ENCODE measurements at regions not wholly inside any gene's neighbourhood (a gene's known extent, or its start where the extent isn't known, plus 50 kb on each side); places are given as distances from the start of the nearest gene placed in this dataset.

DNA sequence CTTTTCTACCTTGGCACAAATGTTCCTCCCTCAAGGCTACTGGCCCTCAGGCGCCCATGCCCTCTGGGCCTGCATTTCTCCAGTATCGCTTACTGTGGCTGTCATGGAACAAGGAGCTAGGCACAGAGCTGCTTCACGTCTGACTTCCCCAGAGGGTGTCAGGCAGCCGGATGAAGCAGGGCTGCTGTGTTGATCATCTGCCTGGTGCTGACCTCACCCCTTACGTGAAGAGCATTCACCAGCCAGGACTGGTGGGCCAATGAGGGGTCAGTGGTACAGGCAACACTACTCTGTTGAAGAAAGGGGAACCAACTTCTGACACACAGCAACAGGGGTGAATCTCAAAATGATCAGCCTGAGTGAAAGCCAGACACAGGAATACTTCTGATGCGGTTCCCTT lies 215.5 kb upstream of the GALNT2 start:
- Histone ChIP-seq H3K4me1 (ENCODE audit: insufficient read depth, poor library complexity, severe bottlenecking) (no peaks in the 10 kb centered on the region), H3K27me3 (ENCODE audit: insufficient read depth, poor library complexity, severe bottlenecking) (no peaks in the 10 kb centered on the region), H3K9me3 (ENCODE audit: severe bottlenecking) (no peaks in the 10 kb centered on the region), H3K27ac (ENCODE audit: poor library complexity, severe bottlenecking) (no peak overlapping the region), H3K36me3 (ENCODE audit: low read depth) (no peaks in the 10 kb centered on the region), H3K4me3 (ENCODE audit: severe bottlenecking) (no peak overlapping the region)
- DNase-seq (ENCODE audit: low spot score) (no peak), ATAC-seq (ENCODE audit: low read depth) (no peak)
- TF ChIP-seq, protein P1, sequence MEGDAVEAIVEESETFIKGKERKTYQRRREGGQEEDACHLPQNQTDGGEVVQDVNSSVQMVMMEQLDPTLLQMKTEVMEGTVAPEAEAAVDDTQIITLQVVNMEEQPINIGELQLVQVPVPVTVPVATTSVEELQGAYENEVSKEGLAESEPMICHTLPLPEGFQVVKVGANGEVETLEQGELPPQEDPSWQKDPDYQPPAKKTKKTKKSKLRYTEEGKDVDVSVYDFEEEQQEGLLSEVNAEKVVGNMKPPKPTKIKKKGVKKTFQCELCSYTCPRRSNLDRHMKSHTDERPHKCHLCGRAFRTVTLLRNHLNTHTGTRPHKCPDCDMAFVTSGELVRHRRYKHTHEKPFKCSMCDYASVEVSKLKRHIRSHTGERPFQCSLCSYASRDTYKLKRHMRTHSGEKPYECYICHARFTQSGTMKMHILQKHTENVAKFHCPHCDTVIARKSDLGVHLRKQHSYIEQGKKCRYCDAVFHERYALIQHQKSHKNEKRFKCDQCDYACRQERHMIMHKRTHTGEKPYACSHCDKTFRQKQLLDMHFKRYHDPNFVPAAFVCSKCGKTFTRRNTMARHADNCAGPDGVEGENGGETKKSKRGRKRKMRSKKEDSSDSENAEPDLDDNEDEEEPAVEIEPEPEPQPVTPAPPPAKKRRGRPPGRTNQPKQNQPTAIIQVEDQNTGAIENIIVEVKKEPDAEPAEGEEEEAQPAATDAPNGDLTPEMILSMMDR (IDR thresholded peaks at IDR 0.05; ENCODE audit: poor library complexity, severe bottlenecking), result no peak

- ATAC-seq (ENCODE audit: low read depth) (no peak), DNase-seq (ENCODE audit: low spot score) (no peak)
- Histone ChIP-seq H3K27me3 (ENCODE audit: insufficient read depth, poor library complexity, severe bottlenecking) (no peaks in the 10 kb centered on the region), H3K4me1 (ENCODE audit: insufficient read depth, poor library complexity, severe bottlenecking) (no peaks in the 10 kb centered on the region), H3K9me3 (ENCODE audit: severe bottlenecking) (no peaks in the 10 kb centered on the region), H3K27ac (ENCODE audit: poor library complexity, severe bottlenecking) (no peak overlapping the region), H3K36me3 (ENCODE audit: low read depth) (no peaks in the 10 kb centered on the region), H3K4me3 (ENCODE audit: severe bottlenecking) (no peak overlapping the region)
- TF ChIP-seq, protein P1 (IDR thresholded peaks at IDR 0.05; ENCODE audit: poor library complexity, severe bottlenecking), result no peak
Measured at GRCh38 chr1:229853751-229854150, 213.3 kb upstream of the GALNT2 start.

- no peak overlapping the region for H3K4me3 ChIP-seq (ENCODE audit: severe bottlenecking)
- H3K27me3 ChIP-seq (ENCODE audit: insufficient read depth, poor library complexity, severe bottlenecking), result no peaks in the 10 kb centered on the region
- no peaks in the 10 kb centered on the region for H3K4me1 ChIP-seq (ENCODE audit: insufficient read depth, poor library complexity, severe bottlenecking)
- TF ChIP-seq, protein P1 (IDR thresholded peaks at IDR 0.05; ENCODE audit: poor library complexity, severe bottlenecking), result no peak
- H3K36me3 ChIP-seq (ENCODE audit: low read depth), result no peaks in the 10 kb centered on the region
- H3K9me3 ChIP-seq (ENCODE audit: severe bottlenecking), result no peaks in the 10 kb centered on the region
- ATAC-seq (ENCODE audit: low read depth) (no peak), DNase-seq (ENCODE audit: low spot score) (no peak)
- H3K27ac ChIP-seq (ENCODE audit: poor library complexity, severe bottlenecking), result no peak overlapping the region
Measured at GRCh38 chr1:229854620-229855019, 212.4 kb upstream of the GALNT2 start.

- no peaks in the 10 kb centered on the region for H3K27me3 ChIP-seq (ENCODE audit: insufficient read depth, poor library complexity, severe bottlenecking)
- no peak for DNase-seq (ENCODE audit: low spot score)
- no peak for ATAC-seq (ENCODE audit: low read depth)
- no peaks in the 10 kb centered on the region for H3K9me3 ChIP-seq (ENCODE audit: severe bottlenecking)
- H3K36me3 ChIP-seq (ENCODE audit: low read depth), result no peaks in the 10 kb centered on the region
- H3K4me3 ChIP-seq (ENCODE audit: severe bottlenecking), result no peak overlapping the region
- H3K27ac ChIP-seq (ENCODE audit: poor library complexity, severe bottlenecking), result no peak overlapping the region
- no peaks in the 10 kb centered on the region for H3K4me1 ChIP-seq (ENCODE audit: insufficient read depth, poor library complexity, severe bottlenecking)
- TF ChIP-seq, protein P1 (IDR thresholded peaks at IDR 0.05; ENCODE audit: poor library complexity, severe bottlenecking), result no peak
Measured at GRCh38 chr1:229856009-229856650, 210.9 kb upstream of the GALNT2 start.

DNA sequence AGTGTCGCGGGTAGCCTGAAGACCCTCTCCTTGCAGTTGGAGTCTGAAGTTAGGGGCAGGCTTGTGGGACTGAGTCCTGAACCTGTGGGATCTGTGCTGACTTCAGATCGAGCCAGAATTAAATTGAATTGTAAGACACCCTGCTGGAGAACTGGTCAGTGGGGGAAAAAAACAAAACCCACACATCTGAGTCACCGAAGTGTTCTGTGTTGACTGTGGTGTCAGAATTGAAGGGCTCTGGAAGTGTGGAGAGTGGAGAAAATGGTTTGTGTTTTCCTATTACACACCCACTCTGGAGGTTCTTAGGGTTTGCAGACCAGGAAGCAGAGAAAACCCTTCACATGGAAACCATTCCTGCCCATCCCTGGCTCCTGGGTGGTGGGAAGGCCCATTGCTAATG lies 209.5 kb upstream of the GALNT2 start:
- H3K4me1 ChIP-seq (ENCODE audit: insufficient read depth, poor library complexity, severe bottlenecking), result no peaks in the 10 kb centered on the region
- no peaks in the 10 kb centered on the region for H3K36me3 ChIP-seq (ENCODE audit: low read depth)
- DNase-seq (ENCODE audit: low spot score) (no peak), ATAC-seq (ENCODE audit: low read depth) (no peak)
- no peak overlapping the region for H3K27ac ChIP-seq (ENCODE audit: poor library complexity, severe bottlenecking)
- no peaks in the 10 kb centered on the region for H3K9me3 ChIP-seq (ENCODE audit: severe bottlenecking)
- TF ChIP-seq, protein P1 (IDR thresholded peaks at IDR 0.05; ENCODE audit: poor library complexity, severe bottlenecking), result no peak
- no peaks in the 10 kb centered on the region for H3K27me3 ChIP-seq (ENCODE audit: insufficient read depth, poor library complexity, severe bottlenecking)
- no peak overlapping the region for H3K4me3 ChIP-seq (ENCODE audit: severe bottlenecking)
